T-helper 1 cell (primary cell): ENCODE measurements at regions not wholly inside any gene's neighbourhood (a gene's known extent, or its start where the extent isn't known, plus 50 kb on each side); places are given as distances from the start of the nearest gene placed in this dataset.
"Not testable (repeated sequence)": the region's sequence is repeated elsewhere in the genome, so short reads cannot be mapped to it uniquely, and the experiment has no call there.

Experiments used
- DNase-seq, 5 donors: peaks; one replicate each; pipeline ENCODE4 v3.0.0-alpha.2; 2012 to 2020

GRCh38 chr2:133843091-133843490, 274.8 kb upstream of the NCKAP5 start:
- no peak for DNase-seq

- DNase-seq = no peak
Measured at GRCh38 chr2:133843551-133843950, 275.3 kb upstream of the NCKAP5 start.

- DNase-seq = peak in 4 of 5 donors; percentile 20 to 46 (median 30)
Measured at GRCh38 chr2:133844214-133844892, 276.1 kb upstream of the NCKAP5 start.

- no peak for DNase-seq
Measured at GRCh38 chr2:133846476-133846875, 278.2 kb upstream of the NCKAP5 start.

- no peak for DNase-seq
Measured at GRCh38 chr2:133847591-133847990, 279.3 kb upstream of the NCKAP5 start.

GRCh38 chr2:133848111-133848649, 279.9 kb upstream of the NCKAP5 start:
- DNase-seq = no peak

GRCh38 chr2:133849341-133849740, 281.1 kb upstream of the NCKAP5 start:
- no peak for DNase-seq

- DNase-seq = no peak
Measured at GRCh38 chr2:133854603-133855200, 286.4 kb upstream of the NCKAP5 start.

GRCh38 chr2:133855526-133855925, 287.3 kb upstream of the NCKAP5 start:
- DNase-seq = no peak

- no peak for DNase-seq
Measured at GRCh38 chr2:133856678-133857077, 288.4 kb upstream of the NCKAP5 start.

- DNase-seq = no peak
Measured at GRCh38 chr2:133859578-133859977, 291.3 kb upstream of the NCKAP5 start.

- DNase-seq = no peak
Measured at GRCh38 chr2:133862400-133862977, 294.2 kb upstream of the NCKAP5 start.

GRCh38 chr2:133863106-133863800, 295.0 kb upstream of the NCKAP5 start:
- no peak for DNase-seq

GRCh38 chr2:133865141-133865540, 296.9 kb upstream of the NCKAP5 start:
- no peak for DNase-seq

GRCh38 chr2:133867166-133867565, 298.9 kb upstream of the NCKAP5 start:
- no peak for DNase-seq

GRCh38 chr2:133871545-133872209, 303.4 kb upstream of the NCKAP5 start:
- DNase-seq = no peak

- DNase-seq = no peak
Measured at GRCh38 chr2:133878326-133878725, 310.1 kb upstream of the NCKAP5 start.

- DNase-seq = no peak
Measured at GRCh38 chr2:133879703-133880102, 311.4 kb upstream of the NCKAP5 start.

GRCh38 chr2:133882159-133882558, 313.9 kb upstream of the NCKAP5 start:
- DNase-seq = not testable (repeated sequence)

- no peak for DNase-seq
Measured at GRCh38 chr2:133884739-133885381, 316.6 kb upstream of the NCKAP5 start.

- DNase-seq = no peak
Measured at GRCh38 chr2:133885847-133886246, 317.6 kb upstream of the NCKAP5 start.
